ENCODE measurements at regions not wholly inside any gene's neighbourhood (a gene's known extent, or its start where the extent isn't known, plus 50 kb on each side); places are given as distances from the start of the nearest gene placed in this dataset.

- Histone ChIP-seq H3K4me3 (no peak overlapping the region), H3K27ac (no peak overlapping the region)
- no peak for TF ChIP-seq CTCF (IDR thresholded peaks at IDR 0.05)
- DNase-seq (ENCODE audit: low spot score) = no peak
These were observed 658.4 kb downstream of the TBC1D32 start for GRCh38 chr6:120675886-120676285.

- no peak overlapping the region for H3K27ac ChIP-seq
- no peak for TF ChIP-seq CTCF (IDR thresholded peaks at IDR 0.05)
- H3K4me3 ChIP-seq = no peak overlapping the region
- DNase-seq (ENCODE audit: low spot score) = no peak
These were observed 662.8 kb downstream of the TBC1D32 start for GRCh38 chr6:120671519-120671918.

DNA sequence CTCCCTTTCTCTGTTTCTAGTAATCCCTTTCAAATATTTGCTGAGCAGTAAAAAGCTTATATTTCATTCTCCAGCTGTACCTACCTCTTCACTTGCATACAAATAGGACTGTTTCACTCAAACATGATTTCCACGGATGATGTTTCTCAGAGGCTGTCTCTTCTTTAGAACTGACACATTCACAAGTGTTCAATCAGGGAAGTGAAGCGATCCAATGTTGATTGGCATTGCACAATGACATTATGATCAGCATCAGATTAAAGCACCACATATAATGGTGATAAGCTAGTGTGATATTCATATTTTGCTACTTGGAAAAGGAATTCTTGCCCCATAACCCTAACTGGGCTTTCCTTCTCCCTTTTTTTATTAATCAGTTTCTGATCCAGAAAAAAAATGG lies 681.8 kb downstream of the TBC1D32 start:
- no peak for DNase-seq (ENCODE audit: low spot score)
- no peak overlapping the region for H3K27ac ChIP-seq
- no peak for TF ChIP-seq CTCF (IDR thresholded peaks at IDR 0.05)
- no peak overlapping the region for H3K4me3 ChIP-seq

DNA sequence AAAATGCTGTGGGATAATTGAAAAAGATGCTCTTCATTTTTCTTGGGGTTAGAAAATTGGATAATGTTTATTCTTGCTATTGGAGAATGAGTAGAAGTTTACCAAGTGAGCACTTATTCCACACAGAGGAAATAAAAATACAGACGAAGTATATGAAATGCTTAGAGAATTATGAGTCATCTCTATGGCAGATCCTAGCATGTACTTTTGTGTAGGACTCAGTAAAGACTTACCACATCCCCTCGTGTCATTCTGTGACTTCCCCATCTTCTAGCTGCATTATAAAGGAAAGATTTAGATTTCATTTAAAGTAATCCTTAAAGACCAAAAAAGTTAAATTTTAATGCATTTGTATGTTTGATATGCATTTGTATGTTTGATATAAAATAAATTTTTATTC lies 685.6 kb downstream of the TBC1D32 start:
- no peak overlapping the region for H3K27ac ChIP-seq
- DNase-seq (ENCODE audit: low spot score) = no peak
- no peak for TF ChIP-seq CTCF (IDR thresholded peaks at IDR 0.05)
- H3K4me3 ChIP-seq = no peak overlapping the region

- no peak overlapping the region for H3K27ac ChIP-seq
- no peak overlapping the region for H3K4me3 ChIP-seq
- DNase-seq (ENCODE audit: low spot score) = no peak
- TF ChIP-seq CTCF (IDR thresholded peaks at IDR 0.05) = no peak
These were observed 688.2 kb downstream of the TBC1D32 start for GRCh38 chr6:120646101-120646500.

GRCh38 chr6:120632975-120633374 lies 701.3 kb downstream of the TBC1D32 start:
- TF ChIP-seq CTCF (IDR thresholded peaks at IDR 0.05) = no peak
- DNase-seq (ENCODE audit: low spot score) = no peak
- no peak overlapping the region for H3K27ac ChIP-seq
- no peak overlapping the region for H3K4me3 ChIP-seq

DNA sequence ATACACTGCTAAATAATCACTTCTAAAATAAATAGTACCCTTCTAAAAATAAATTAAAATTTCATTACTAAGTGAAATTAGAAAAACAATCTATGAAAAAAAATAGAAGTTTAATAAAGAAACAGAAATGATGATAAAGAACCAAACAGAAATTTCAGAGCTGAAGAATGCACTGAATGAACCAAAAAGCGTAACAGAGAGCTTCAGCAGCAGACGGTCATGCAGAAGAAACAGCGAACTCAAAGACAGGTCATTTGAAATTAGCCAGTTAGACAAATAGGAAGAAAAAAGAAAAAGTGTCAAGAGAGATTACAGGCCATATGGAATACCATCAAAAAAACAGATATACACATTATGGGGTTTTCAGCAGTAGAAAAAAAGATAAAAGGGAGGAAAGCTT lies 706.7 kb downstream of the TBC1D32 start:
- DNase-seq (ENCODE audit: low spot score) = no peak
- no peak overlapping the region for H3K27ac ChIP-seq
- H3K4me3 ChIP-seq = no peak overlapping the region
- no peak for TF ChIP-seq CTCF (IDR thresholded peaks at IDR 0.05)
